ENCODE measurements at regions not wholly inside any gene's neighbourhood (a gene's known extent, or its start where the extent isn't known, plus 50 kb on each side); places are given as distances from the start of the nearest gene placed in this dataset.

DNA sequence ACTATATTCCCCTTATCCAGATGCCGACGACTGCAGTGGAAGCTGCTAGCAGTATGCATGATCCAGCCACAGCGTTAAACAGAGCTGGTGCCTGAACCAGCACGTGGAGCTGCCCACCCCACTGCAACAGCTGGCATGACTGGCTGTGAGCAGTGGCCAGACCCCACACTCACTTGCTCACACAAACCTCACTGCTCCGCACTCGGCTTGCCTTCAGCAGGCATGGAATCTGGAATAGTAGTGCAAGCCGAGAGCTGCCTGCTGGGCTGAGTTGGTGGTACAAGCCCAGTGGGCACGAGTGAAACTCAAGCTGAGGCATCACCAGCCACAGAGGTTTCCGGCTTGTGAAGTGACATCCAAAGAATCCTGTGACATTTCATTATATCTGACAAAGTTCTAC is 1197.6 kb downstream of the FAM133A start:
- H3K4me1 ChIP-seq (ENCODE audit: insufficient read depth, poor library complexity, severe bottlenecking): no peaks in the 10 kb centered on the region
- TF ChIP-seq, protein P1, sequence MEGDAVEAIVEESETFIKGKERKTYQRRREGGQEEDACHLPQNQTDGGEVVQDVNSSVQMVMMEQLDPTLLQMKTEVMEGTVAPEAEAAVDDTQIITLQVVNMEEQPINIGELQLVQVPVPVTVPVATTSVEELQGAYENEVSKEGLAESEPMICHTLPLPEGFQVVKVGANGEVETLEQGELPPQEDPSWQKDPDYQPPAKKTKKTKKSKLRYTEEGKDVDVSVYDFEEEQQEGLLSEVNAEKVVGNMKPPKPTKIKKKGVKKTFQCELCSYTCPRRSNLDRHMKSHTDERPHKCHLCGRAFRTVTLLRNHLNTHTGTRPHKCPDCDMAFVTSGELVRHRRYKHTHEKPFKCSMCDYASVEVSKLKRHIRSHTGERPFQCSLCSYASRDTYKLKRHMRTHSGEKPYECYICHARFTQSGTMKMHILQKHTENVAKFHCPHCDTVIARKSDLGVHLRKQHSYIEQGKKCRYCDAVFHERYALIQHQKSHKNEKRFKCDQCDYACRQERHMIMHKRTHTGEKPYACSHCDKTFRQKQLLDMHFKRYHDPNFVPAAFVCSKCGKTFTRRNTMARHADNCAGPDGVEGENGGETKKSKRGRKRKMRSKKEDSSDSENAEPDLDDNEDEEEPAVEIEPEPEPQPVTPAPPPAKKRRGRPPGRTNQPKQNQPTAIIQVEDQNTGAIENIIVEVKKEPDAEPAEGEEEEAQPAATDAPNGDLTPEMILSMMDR (IDR thresholded peaks at IDR 0.05; ENCODE audit: poor library complexity, severe bottlenecking): no peak
- no peak overlapping the region for H3K4me3 ChIP-seq (ENCODE audit: severe bottlenecking)
- no peak overlapping the region for H3K27ac ChIP-seq (ENCODE audit: poor library complexity, severe bottlenecking)
- no peaks in the 10 kb centered on the region for H3K27me3 ChIP-seq (ENCODE audit: insufficient read depth, poor library complexity, severe bottlenecking)
- ATAC-seq (ENCODE audit: low read depth) (no peak), DNase-seq (ENCODE audit: low spot score) (no peak)
- no peaks in the 10 kb centered on the region for H3K36me3 ChIP-seq (ENCODE audit: low read depth)
- H3K9me3 ChIP-seq (ENCODE audit: severe bottlenecking): no peaks in the 10 kb centered on the region

DNA sequence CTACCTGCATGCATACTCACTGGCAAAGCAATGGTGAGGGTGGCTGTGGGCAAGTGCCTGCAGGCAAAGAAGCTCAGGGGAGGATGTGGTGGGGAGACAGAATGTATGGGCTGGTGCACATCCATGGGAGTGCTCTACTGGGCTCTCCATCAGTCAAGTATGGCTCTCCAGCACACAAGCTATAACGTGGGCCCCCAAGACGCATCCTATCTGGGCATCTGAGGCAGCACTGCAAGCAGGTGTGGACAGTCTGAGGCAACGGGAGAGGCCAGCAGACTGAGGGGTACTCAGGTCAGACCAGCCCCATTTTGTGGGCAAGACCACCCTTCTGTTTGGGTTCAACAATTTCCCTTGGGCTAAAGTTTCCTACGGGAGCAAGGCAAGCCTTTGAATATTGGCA is 1227.8 kb downstream of the FAM133A start:
- Histone ChIP-seq H3K27me3 (ENCODE audit: insufficient read depth, poor library complexity, severe bottlenecking) (no peaks in the 10 kb centered on the region), H3K27ac (ENCODE audit: poor library complexity, severe bottlenecking) (no peak overlapping the region), H3K4me1 (ENCODE audit: insufficient read depth, poor library complexity, severe bottlenecking) (no peaks in the 10 kb centered on the region), H3K4me3 (ENCODE audit: severe bottlenecking) (no peak overlapping the region), H3K9me3 (ENCODE audit: severe bottlenecking) (no peaks in the 10 kb centered on the region), H3K36me3 (ENCODE audit: low read depth) (no peaks in the 10 kb centered on the region)
- TF ChIP-seq, protein P1 (IDR thresholded peaks at IDR 0.05; ENCODE audit: poor library complexity, severe bottlenecking): no peak
- DNase-seq (ENCODE audit: low spot score) (no peak), ATAC-seq (ENCODE audit: low read depth) (no peak)

DNA sequence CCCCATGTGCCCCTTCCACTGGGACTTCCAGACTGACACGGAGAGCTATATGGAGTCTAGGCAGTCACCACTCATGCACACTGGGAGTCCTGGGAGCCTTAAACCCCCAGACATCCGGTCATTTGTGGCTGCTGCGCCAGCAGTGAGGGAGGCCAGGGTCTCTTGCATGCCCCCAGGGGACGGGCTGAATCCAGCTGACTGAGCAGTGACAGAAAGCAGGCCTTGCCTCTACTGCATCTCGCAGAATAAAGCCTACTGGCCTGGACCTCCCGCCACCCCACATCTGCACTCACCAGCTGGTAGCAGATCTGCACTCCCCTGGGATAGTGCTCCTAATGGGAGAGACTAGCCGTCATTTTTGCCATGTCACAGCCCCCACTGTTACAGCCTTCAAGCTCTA is 1234.2 kb downstream of the FAM133A start:
- Histone ChIP-seq H3K27me3 (ENCODE audit: insufficient read depth, poor library complexity, severe bottlenecking) (no peaks in the 10 kb centered on the region), H3K36me3 (ENCODE audit: low read depth) (no peaks in the 10 kb centered on the region), H3K4me1 (ENCODE audit: insufficient read depth, poor library complexity, severe bottlenecking) (no peaks in the 10 kb centered on the region), H3K9me3 (ENCODE audit: severe bottlenecking) (no peaks in the 10 kb centered on the region), H3K27ac (ENCODE audit: poor library complexity, severe bottlenecking) (no peak overlapping the region), H3K4me3 (ENCODE audit: severe bottlenecking) (no peak overlapping the region)
- DNase-seq (ENCODE audit: low spot score): no peak
- TF ChIP-seq, protein P1 (IDR thresholded peaks at IDR 0.05; ENCODE audit: poor library complexity, severe bottlenecking): no peak
- ATAC-seq (ENCODE audit: low read depth): no peak

DNA sequence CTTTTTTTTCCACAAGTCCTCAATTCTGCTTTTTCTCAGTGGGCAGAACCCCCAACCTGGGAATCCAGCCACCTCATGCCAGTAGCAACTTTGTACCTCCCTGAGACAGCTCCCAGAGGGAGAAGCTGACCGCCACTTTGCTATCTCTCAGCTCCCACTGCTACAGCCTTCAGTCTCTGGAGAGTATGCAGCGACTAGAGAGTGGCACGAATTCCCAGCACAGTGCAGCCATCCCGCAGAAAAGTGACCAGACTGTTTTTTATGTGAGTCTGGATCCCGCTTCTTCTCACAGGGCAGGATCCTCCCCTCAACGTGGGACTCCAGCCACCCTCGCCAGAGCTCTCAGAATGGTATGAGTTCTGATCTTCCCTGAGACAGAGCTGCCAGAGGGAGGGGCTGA is 1234.6 kb downstream of the FAM133A start:
- TF ChIP-seq, protein P1 (IDR thresholded peaks at IDR 0.05; ENCODE audit: poor library complexity, severe bottlenecking): no peak
- no peaks in the 10 kb centered on the region for H3K4me1 ChIP-seq (ENCODE audit: insufficient read depth, poor library complexity, severe bottlenecking)
- no peaks in the 10 kb centered on the region for H3K27me3 ChIP-seq (ENCODE audit: insufficient read depth, poor library complexity, severe bottlenecking)
- H3K9me3 ChIP-seq (ENCODE audit: severe bottlenecking): no peaks in the 10 kb centered on the region
- no peaks in the 10 kb centered on the region for H3K36me3 ChIP-seq (ENCODE audit: low read depth)
- no peak overlapping the region for H3K27ac ChIP-seq (ENCODE audit: poor library complexity, severe bottlenecking)
- no peak overlapping the region for H3K4me3 ChIP-seq (ENCODE audit: severe bottlenecking)
- ATAC-seq (ENCODE audit: low read depth) (no peak), DNase-seq (ENCODE audit: low spot score) (no peak)

DNA sequence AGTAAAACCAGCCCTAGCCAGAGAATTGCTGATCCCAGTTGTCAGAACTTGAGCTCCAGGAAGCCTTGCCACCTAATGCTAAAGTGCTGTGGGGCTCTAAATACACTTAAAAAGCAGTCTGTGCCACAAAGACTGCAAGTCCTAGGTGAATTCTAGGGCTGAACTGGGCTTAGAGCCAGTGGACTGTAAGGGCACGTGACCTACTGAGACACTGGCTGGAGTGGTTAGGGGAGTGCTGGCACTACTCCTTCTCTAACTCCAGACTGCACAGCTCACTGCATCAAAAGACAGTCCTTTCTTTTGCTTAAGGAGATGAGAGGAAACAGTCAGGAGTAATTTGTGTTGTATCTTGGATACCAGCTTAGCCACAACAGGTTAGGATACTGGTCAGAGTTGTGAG is 1240.2 kb downstream of the FAM133A start:
- TF ChIP-seq, protein P1 (IDR thresholded peaks at IDR 0.05; ENCODE audit: poor library complexity, severe bottlenecking): no peak
- DNase-seq (ENCODE audit: low spot score): no peak
- no peak for ATAC-seq (ENCODE audit: low read depth)
- H3K4me1 ChIP-seq (ENCODE audit: insufficient read depth, poor library complexity, severe bottlenecking): no peaks in the 10 kb centered on the region
- H3K27ac ChIP-seq (ENCODE audit: poor library complexity, severe bottlenecking): no peak overlapping the region
- no peaks in the 10 kb centered on the region for H3K27me3 ChIP-seq (ENCODE audit: insufficient read depth, poor library complexity, severe bottlenecking)
- H3K4me3 ChIP-seq (ENCODE audit: severe bottlenecking): no peak overlapping the region
- H3K36me3 ChIP-seq (ENCODE audit: low read depth): no peaks in the 10 kb centered on the region
- no peaks in the 10 kb centered on the region for H3K9me3 ChIP-seq (ENCODE audit: severe bottlenecking)
